Panc1 (cell line): ENCODE measurements at regions not wholly inside any gene's neighbourhood (a gene's known extent, or its start where the extent isn't known, plus 50 kb on each side); places are given as distances from the start of the nearest gene placed in this dataset.

Experiments used
- ATAC-seq: fragments of 200-7000 bp; cut with Tn5 transposase; 2 replicates; pipeline ENCODE4 v1.9.1; 2020; ENCODE audit warnings: mild to moderate bottlenecking, moderate library complexity
- BruUV-seq: library from RNA; stranded (reverse); fragments of 400-500 nt; replicated peaks from 2 replicates; lab custom pipeline; 2021; lab: Mats Ljungman, UMichigan
- CTCF ChIA-PET: fragments of 300-600 bp; sonication (Branson Sonifier 250); formaldehyde crosslinking; loops from one replicate; lab custom pipeline; 2022; ENCODE audit warnings: antibody characterized with exemption; lab: Charles Lee
- POLR2A ChIA-PET: fragments of 300-600 bp; sonication (Branson Sonifier 250); formaldehyde crosslinking; loops from one replicate; lab custom pipeline; 2022; ENCODE audit warnings: antibody characterized with exemption; lab: Charles Lee
- DNase-seq: peaks from one replicate; pipeline ENCODE4 v3.0.0-alpha.2; 2010; ENCODE audit warnings: low read depth, low spot score
- H3K27ac ChIP-seq: 2 replicates; pipeline ENCODE4 v1.5.1; 2011; ENCODE audit warnings: mild to moderate bottlenecking, low read length, inconsistent platforms
- H3K27me3 ChIP-seq: fragments of 200-500 bp; sonication (Bioruptor generic); 2 replicates; pipeline ENCODE4 v1.6.0; 2014; ENCODE audit warnings: low read length, inconsistent platforms; ENCODE audit not compliant: control insufficient read depth, insufficient read depth
- H3K36me3 ChIP-seq: fragments of 200-500 bp; sonication (Bioruptor generic); 2 replicates; pipeline ENCODE4 v1.5.1; 2014; ENCODE audit warnings: inconsistent platforms, mild to moderate bottlenecking, low read length, moderate library complexity; ENCODE audit not compliant: control insufficient read depth, insufficient read depth
- H3K4me1 ChIP-seq: 2 replicates; pipeline ENCODE4 v1.5.1; 2011; ENCODE audit warnings: inconsistent platforms, mild to moderate bottlenecking, low read length, moderate library complexity; ENCODE audit not compliant: control insufficient read depth, insufficient read depth
- H3K4me3 ChIP-seq, 2 experiments: 2 replicates each; pipeline ENCODE4 v1.5.1; 2011 to 2012; ENCODE audit warnings: low read depth in 2 of 2, low read length in 2 of 2, mild to moderate bottlenecking in 2 of 2, inconsistent platforms in 1 of 2, moderate library complexity in 1 of 2
- H3K9me3 ChIP-seq: fragments of 200-500 bp; sonication (Bioruptor generic); 2 replicates; pipeline ENCODE4 v1.5.1; 2014; ENCODE audit warnings: low read depth, mild to moderate bottlenecking, inconsistent platforms, low read length, moderate library complexity; ENCODE audit not compliant: control insufficient read depth, insufficient read depth
- POLR2AphosphoS5 ChIP-seq: IDR thresholded peaks from 2 replicates; pipeline ENCODE4 v1.6.1; 2012; ENCODE audit warnings: mild to moderate bottlenecking, low read depth, low read length, moderate library complexity
- REST ChIP-seq, 2 experiments: IDR thresholded peaks; 2 replicates each; pipeline ENCODE4 v1.6.1; 2011 to 2012; ENCODE audit warnings: low read depth in 2 of 2, control low read depth in 1 of 2, low read length in 1 of 2, mild to moderate bottlenecking in 1 of 2, moderate library complexity in 1 of 2; ENCODE audit not compliant: insufficient read depth in 1 of 2
- SIN3A ChIP-seq: IDR thresholded peaks from 2 replicates; pipeline ENCODE4 v1.6.1; 2012; ENCODE audit warnings: low read depth, mild to moderate bottlenecking, low read length, moderate library complexity, borderline replicate concordance; ENCODE audit not compliant: insufficient read depth
- TCF7L2 ChIP-seq: IDR thresholded peaks from 2 replicates; pipeline ENCODE4 v1.6.1; 2011; ENCODE audit warnings: mild to moderate bottlenecking, low read depth, low read length, inconsistent platforms
- in situ Hi-C: cut with HindIII; loops from 2 replicates; pipeline ENCODE4 v1.10.0; 2016; ENCODE audit warnings: low sequenced_read_pairs, low pct_unique_long_range_greater_than_20kb
- intact Hi-C: fragments of 100-400 bp; cut with micrococcal nuclease; formaldehyde crosslinking; loops from one replicate; pipeline ENCODE4 v1.10.0; 2022; ENCODE audit not compliant: unreplicated experiment
- TF ChIP-seq, protein P1 (sequence below): fragments of 450-650 bp; IDR thresholded peaks from 2 replicates; pipeline ENCODE4 v1.5.1; 2017; ENCODE audit warnings: mild to moderate bottlenecking

- intact Hi-C loops (loop anchor here (2.0 kb wide), 1 partner anchor 65 kb away; no protein-coding TSS in a partner anchor), in situ Hi-C loops (no loop called here)
- Histone ChIP-seq H3K27ac (no peak overlapping the region), H3K4me3 (no peak overlapping the region), H3K9me3 (no peaks in the 10 kb centered on the region), H3K27me3 (peaks cover 7% of the 10 kb centered on the region), H3K36me3 (no peaks in the 10 kb centered on the region), H3K4me1 (peaks cover 4% of the 10 kb centered on the region; the same call in 1 of the 2 replicates)
- DNase-seq: peak; percentile 41
- CTCF ChIA-PET: interaction anchor here (0.8 to 1.2 kb wide), 3 partner anchors 55 to 64 kb away, joined by 3 to 7 read pairs (median 3); no protein-coding TSS in a partner anchor
- peak; percentile 79 for ATAC-seq
- no TSS peak for BruUV-seq
- POLR2A ChIA-PET: no interaction called here
- TF ChIP-seq, protein P1, sequence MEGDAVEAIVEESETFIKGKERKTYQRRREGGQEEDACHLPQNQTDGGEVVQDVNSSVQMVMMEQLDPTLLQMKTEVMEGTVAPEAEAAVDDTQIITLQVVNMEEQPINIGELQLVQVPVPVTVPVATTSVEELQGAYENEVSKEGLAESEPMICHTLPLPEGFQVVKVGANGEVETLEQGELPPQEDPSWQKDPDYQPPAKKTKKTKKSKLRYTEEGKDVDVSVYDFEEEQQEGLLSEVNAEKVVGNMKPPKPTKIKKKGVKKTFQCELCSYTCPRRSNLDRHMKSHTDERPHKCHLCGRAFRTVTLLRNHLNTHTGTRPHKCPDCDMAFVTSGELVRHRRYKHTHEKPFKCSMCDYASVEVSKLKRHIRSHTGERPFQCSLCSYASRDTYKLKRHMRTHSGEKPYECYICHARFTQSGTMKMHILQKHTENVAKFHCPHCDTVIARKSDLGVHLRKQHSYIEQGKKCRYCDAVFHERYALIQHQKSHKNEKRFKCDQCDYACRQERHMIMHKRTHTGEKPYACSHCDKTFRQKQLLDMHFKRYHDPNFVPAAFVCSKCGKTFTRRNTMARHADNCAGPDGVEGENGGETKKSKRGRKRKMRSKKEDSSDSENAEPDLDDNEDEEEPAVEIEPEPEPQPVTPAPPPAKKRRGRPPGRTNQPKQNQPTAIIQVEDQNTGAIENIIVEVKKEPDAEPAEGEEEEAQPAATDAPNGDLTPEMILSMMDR: peak; percentile 78
- no peak for TF ChIP-seq REST (IDR thresholded peaks at IDR 0.05; ENCODE audit: insufficient read depth in 1 of 2, low read depth in 2 of 2, low read length in 1 of 2)
Measured at GRCh38 chr2:105179469-105180372, 61.8 kb upstream of the GPR45 start.

DNA sequence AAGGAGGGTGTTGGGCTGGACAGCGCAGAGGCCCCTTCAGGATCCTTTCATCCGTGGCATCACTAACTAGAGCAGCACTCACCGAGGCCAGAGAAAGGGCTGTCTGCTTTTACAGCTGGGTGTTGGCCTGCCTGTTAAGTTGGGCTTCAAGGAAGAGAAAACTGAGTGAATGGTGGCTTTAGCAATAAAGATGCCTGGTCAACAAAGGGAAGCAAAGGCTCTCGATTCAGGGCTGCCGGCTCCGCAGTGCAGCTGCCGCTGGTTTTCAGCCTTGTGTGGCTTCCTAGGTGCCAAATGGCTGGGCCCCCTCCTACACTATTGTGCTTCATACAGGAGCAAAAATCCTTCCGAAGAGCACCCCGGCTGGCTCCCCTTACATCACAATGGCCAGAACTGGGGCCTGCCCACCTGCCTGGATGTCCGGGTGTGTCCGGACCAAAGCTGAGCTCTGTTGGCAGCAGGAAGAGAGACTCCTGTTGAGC, 61.0 kb upstream of the GPR45 start:
- in situ Hi-C loops (no loop called here), intact Hi-C loops (loop anchor here (2.0 kb wide), 1 partner anchor 66 kb away; no protein-coding TSS in a partner anchor)
- CTCF ChIA-PET: interaction anchor here (0.8 to 1.2 kb wide), 3 partner anchors 54 to 65 kb away, joined by 3 to 7 read pairs (median 3); no protein-coding TSS in a partner anchor
- no peak overlapping the region for H3K27ac ChIP-seq
- no peaks in the 10 kb centered on the region for H3K36me3 ChIP-seq
- DNase-seq (no peak), ATAC-seq (no peak)
- POLR2A ChIA-PET: no interaction called here
- BruUV-seq: no TSS peak
- H3K9me3 ChIP-seq: no peaks in the 10 kb centered on the region
- no peak overlapping the region for H3K4me3 ChIP-seq
- TF ChIP-seq TCF7L2 (no peak), SIN3A (no peak), REST (IDR thresholded peaks at IDR 0.05; ENCODE audit: insufficient read depth in 1 of 2, low read depth in 2 of 2, low read length in 1 of 2) (no peak), POLR2AphosphoS5 (no peak)
- TF ChIP-seq, protein P1: no peak
- peaks cover 4% of the 10 kb centered on the region; the same call in 1 of the 2 replicates for H3K4me1 ChIP-seq
- H3K27me3 ChIP-seq: peaks cover 7% of the 10 kb centered on the region
